HCT116 (cell line): ENCODE measurements at regions not wholly inside any gene's neighbourhood (a gene's known extent, or its start where the extent isn't known, plus 50 kb on each side); places are given as distances from the start of the nearest gene placed in this dataset.

Source experiments
- ATAC-seq: fragments of 200-7000 bp; cut with Tn5 transposase; 2 replicates; pipeline ENCODE4 v1.9.1; 2020; ENCODE audit warnings: mild to moderate bottlenecking, moderate library complexity
- BruUV-seq: library from RNA; stranded (reverse); fragments of 400-500 nt; replicated peaks from 2 replicates; lab custom pipeline; 2021; lab: Mats Ljungman, UMichigan
- CTCF ChIA-PET: fragments of 300-600 bp; sonication (Branson Sonifier 250); formaldehyde crosslinking; loops from one replicate; lab custom pipeline; 2021; ENCODE audit warnings: antibody characterized with exemption; lab: Charles Lee
- POLR2A ChIA-PET: fragments of 300-600, 350-600 bp; sonication (Branson Sonifier 250); formaldehyde crosslinking; loops from one replicate; lab custom pipeline; 2021; ENCODE audit warnings: antibody characterized with exemption; lab: Charles Lee
- RAD21 ChIA-PET, 2 experiments: fragments of 300-600 bp; sonication (Branson Sonifier 250); formaldehyde crosslinking; loops; one replicate each; lab custom pipeline; 2023; ENCODE audit warnings: low total read pairs in 2 of 2; ENCODE audit not compliant: uncharacterized antibody in 2 of 2, unreplicated experiment in 2 of 2, low non-redundant PET in 1 of 2; lab: Charles Lee
- DNase-seq: peaks from one replicate; pipeline ENCODE4 v3.0.0-alpha.2; 2010; ENCODE audit warnings: low read depth, low spot score
- H2AFZ ChIP-seq: fragments of 200-600 bp; shearing (Covaris generic), sonication (generic); 2 replicates; pipeline ENCODE4 v1.6.1; 2017; ENCODE audit warnings: low read depth, mixed run types, mixed read lengths, antibody characterized with exemption, low read length; ENCODE audit not compliant: poor library complexity, severe bottlenecking
- H3K27ac ChIP-seq: 2 replicates; pipeline ENCODE4 v1.5.1; 2012; ENCODE audit warnings: low read depth, low read length
- H3K27me3 ChIP-seq: fragments of 200-600 bp; sonication (generic); 2 replicates; pipeline ENCODE4 v1.6.1; 2016; ENCODE audit warnings: mixed run types, low read length, mixed read lengths; ENCODE audit not compliant: insufficient read depth
- H3K36me3 ChIP-seq, 2 experiments: fragments of 200-500 bp in 1 of 2; fragments of 200-600 bp in 1 of 2; sonication (Bioruptor generic) in 1 of 2; sonication (generic) in 1 of 2; 2 replicates each; pipeline versions ENCODE4 v1.5.1 to v1.6.1; 2014 to 2016; ENCODE audit warnings: low read length in 2 of 2, inconsistent platforms in 1 of 2, mixed read lengths in 1 of 2, mixed run types in 1 of 2; ENCODE audit not compliant: insufficient read depth in 2 of 2, control insufficient read depth in 1 of 2
- H3K4me1 ChIP-seq, 2 experiments: fragments of 200-600 bp in 1 of 2; sonication (generic) in 1 of 2; 2 replicates each; pipeline versions ENCODE4 v1.5.1 to v1.6.1; 2012 to 2017; ENCODE audit warnings: low read length in 2 of 2, inconsistent platforms in 1 of 2, mild to moderate bottlenecking in 1 of 2, mixed read lengths in 1 of 2, mixed run types in 1 of 2, moderate library complexity in 1 of 2; ENCODE audit not compliant: insufficient read depth in 2 of 2, control insufficient read depth in 1 of 2
- H3K4me2 ChIP-seq: fragments of 200-600 bp; sonication (generic); 2 replicates; pipeline ENCODE4 v1.6.1; 2017; ENCODE audit warnings: mixed run types, low read length, mixed read lengths
- H3K4me3 ChIP-seq, 2 experiments: fragments of 200-600 bp in 1 of 2; sonication (generic) in 1 of 2; replicated peaks in 1 of 2; 2 replicates each; pipeline ENCODE4 v1.5.1; 2011 to 2016; ENCODE audit warnings: low read length in 2 of 2, control low read depth in 1 of 2, low read depth in 1 of 2, mild to moderate bottlenecking in 1 of 2, mixed read lengths in 1 of 2, mixed run types in 1 of 2
- H3K79me2 ChIP-seq: fragments of 200-600 bp; sonication (generic); 2 replicates; pipeline ENCODE4 v1.6.1; 2017; ENCODE audit warnings: mild to moderate bottlenecking, mixed run types, low read length, moderate library complexity, mixed read lengths; ENCODE audit not compliant: insufficient read depth
- H3K9ac ChIP-seq: fragments of 200-600 bp; sonication (generic); 2 replicates; pipeline ENCODE4 v1.6.1; 2016; ENCODE audit warnings: low read length, mixed read lengths
- H3K9me2 ChIP-seq: fragments of 200-600 bp; sonication (generic), shearing (Covaris generic); 2 replicates; pipeline ENCODE4 v1.6.1; 2017; ENCODE audit warnings: mixed run types, mild to moderate bottlenecking, moderate library complexity; ENCODE audit not compliant: insufficient read depth
- H3K9me3 ChIP-seq, 2 experiments: fragments of 200-500 bp in 1 of 2; fragments of 200-600 bp in 1 of 2; sonication (Bioruptor generic) in 1 of 2; sonication (generic) in 1 of 2; 2 replicates each; pipeline ENCODE4 v1.6.1; 2014 to 2017; ENCODE audit warnings: low read length in 2 of 2, mixed read lengths in 2 of 2, inconsistent platforms in 1 of 2, low read depth in 1 of 2, mild to moderate bottlenecking in 1 of 2, mixed run types in 1 of 2, moderate library complexity in 1 of 2; ENCODE audit not compliant: control insufficient read depth in 1 of 2, insufficient read depth in 1 of 2
- H4K20me1 ChIP-seq: fragments of 200-600 bp; sonication (generic), shearing (Covaris generic); 2 replicates; pipeline ENCODE4 v1.6.1; 2017; ENCODE audit warnings: mixed run types, mild to moderate bottlenecking, moderate library complexity; ENCODE audit not compliant: insufficient read depth
- CBX3 ChIP-seq: IDR thresholded peaks from 2 replicates; pipeline ENCODE4 v1.6.1; 2012; ENCODE audit warnings: low read depth
- CTCF ChIP-seq, 3 experiments: fragments of 200-600 bp in 1 of 3; sonication (generic) in 1 of 3; IDR thresholded peaks in 2 of 3; conservative IDR thresholded peaks in 1 of 3; 2 replicates each; pipeline ENCODE4 v1.5.1; 2012 to 2017; ENCODE audit warnings: low read depth in 2 of 3, low read length in 2 of 3, antibody characterized with exemption in 1 of 3, borderline replicate concordance in 1 of 3, control low read depth in 1 of 3, mild to moderate bottlenecking in 1 of 3, mixed read lengths in 1 of 3, mixed run types in 1 of 3, moderate library complexity in 1 of 3; ENCODE audit not compliant: insufficient read depth in 1 of 3
- EGR1 ChIP-seq: IDR thresholded peaks from 2 replicates; pipeline ENCODE4 v1.6.1; 2012; ENCODE audit warnings: low read depth
- ELF1 ChIP-seq: IDR thresholded peaks from 2 replicates; pipeline ENCODE4 v1.6.1; 2012; ENCODE audit warnings: low read depth, borderline replicate concordance
- EZH2 ChIP-seq: fragments of 200-600 bp; sonication (generic); IDR thresholded peaks from 2 replicates; pipeline ENCODE4 v1.6.1; 2017; ENCODE audit warnings: antibody characterized with exemption, mixed run types
- EZH2phosphoT487 ChIP-seq: fragments of 200-600 bp; IDR thresholded peaks from 2 replicates; pipeline ENCODE4 v1.6.1; 2018; ENCODE audit warnings: antibody characterized with exemption, borderline replicate concordance
- FOSL1 ChIP-seq: IDR thresholded peaks from 2 replicates; pipeline ENCODE4 v1.6.1; 2012; ENCODE audit warnings: low read depth
- POLR2A ChIP-seq: IDR thresholded peaks from 2 replicates; pipeline ENCODE4 v1.7.0; 2011; ENCODE audit warnings: borderline replicate concordance; ENCODE audit not compliant: insufficient read depth, insufficient read length; ENCODE audit errors: extremely low read depth
- POLR2AphosphoS5 ChIP-seq: IDR thresholded peaks from 2 replicates; pipeline ENCODE4 v1.6.1; 2011; ENCODE audit warnings: mild to moderate bottlenecking, low read depth, low read length, moderate library complexity
- REST ChIP-seq: IDR thresholded peaks from 2 replicates; pipeline ENCODE4 v1.6.1; 2012; ENCODE audit warnings: low read depth
- SIN3A ChIP-seq: IDR thresholded peaks from 2 replicates; pipeline ENCODE4 v1.6.1; 2012; ENCODE audit warnings: low read depth
- SP1 ChIP-seq: IDR thresholded peaks from 2 replicates; pipeline ENCODE4 v1.6.1; 2012; ENCODE audit warnings: low read depth
- SRF ChIP-seq: IDR thresholded peaks from 2 replicates; pipeline ENCODE4 v1.6.1; 2012; ENCODE audit warnings: low read depth
- ZNF274 ChIP-seq: fragments of 200-500 bp; sonication (Bioruptor generic); IDR thresholded peaks from 2 replicates; pipeline ENCODE4 v1.6.1; 2014; ENCODE audit warnings: mild to moderate bottlenecking, low read depth, low read length, inconsistent platforms
- intact Hi-C: fragments of 100-400 bp; cut with micrococcal nuclease; formaldehyde crosslinking; loops from 2 replicates; pipeline ENCODE4 v1.10.0; 2022
- TF ChIP-seq, protein P1 (sequence below): IDR thresholded peaks from 2 replicates; pipeline ENCODE4 v1.6.1; 2011; ENCODE audit warnings: mild to moderate bottlenecking, low read length, moderate library complexity; ENCODE audit not compliant: insufficient replicate concordance; ENCODE audit errors: extremely low read depth
- TF ChIP-seq, protein P2 (sequence below): IDR thresholded peaks from 2 replicates; pipeline ENCODE4 v1.6.1; 2012
- TF ChIP-seq, protein P3 (sequence below): IDR thresholded peaks from 2 replicates; pipeline ENCODE4 v1.6.1; 2012

- ATAC-seq (no peak), DNase-seq (no peak)
- intact Hi-C loops, result no loop called here
- ChIA-PET POLR2A (no interaction called here), CTCF (no interaction called here), RAD21 (no interaction called here)
- Histone ChIP-seq H2AFZ (no peak overlapping the region), H3K4me1 (no peaks in the 10 kb centered on the region), H3K4me3 (no peak overlapping the region), H3K9me2 (no peaks in the 10 kb centered on the region), H3K9ac (no peak overlapping the region), H3K27me3 (no peaks in the 10 kb centered on the region), H3K9me3 (no peaks in the 10 kb centered on the region), H3K4me2 (no peak overlapping the region), H4K20me1 (no peaks in the 10 kb centered on the region), H3K79me2 (no peaks in the 10 kb centered on the region), H3K36me3 (no peaks in the 10 kb centered on the region), H3K27ac (no peak overlapping the region)
- BruUV-seq, result no TSS peak
- no peak for TF ChIP-seq SP1
- no peak for TF ChIP-seq SRF
- TF ChIP-seq REST, result no peak
- no peak for TF ChIP-seq EGR1
- no peak for TF ChIP-seq FOSL1
- TF ChIP-seq, protein P1, sequence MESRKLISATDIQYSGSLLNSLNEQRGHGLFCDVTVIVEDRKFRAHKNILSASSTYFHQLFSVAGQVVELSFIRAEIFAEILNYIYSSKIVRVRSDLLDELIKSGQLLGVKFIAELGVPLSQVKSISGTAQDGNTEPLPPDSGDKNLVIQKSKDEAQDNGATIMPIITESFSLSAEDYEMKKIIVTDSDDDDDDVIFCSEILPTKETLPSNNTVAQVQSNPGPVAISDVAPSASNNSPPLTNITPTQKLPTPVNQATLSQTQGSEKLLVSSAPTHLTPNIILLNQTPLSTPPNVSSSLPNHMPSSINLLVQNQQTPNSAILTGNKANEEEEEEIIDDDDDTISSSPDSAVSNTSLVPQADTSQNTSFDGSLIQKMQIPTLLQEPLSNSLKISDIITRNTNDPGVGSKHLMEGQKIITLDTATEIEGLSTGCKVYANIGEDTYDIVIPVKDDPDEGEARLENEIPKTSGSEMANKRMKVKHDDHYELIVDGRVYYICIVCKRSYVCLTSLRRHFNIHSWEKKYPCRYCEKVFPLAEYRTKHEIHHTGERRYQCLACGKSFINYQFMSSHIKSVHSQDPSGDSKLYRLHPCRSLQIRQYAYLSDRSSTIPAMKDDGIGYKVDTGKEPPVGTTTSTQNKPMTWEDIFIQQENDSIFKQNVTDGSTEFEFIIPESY, result no peak
- no peak for TF ChIP-seq POLR2A
- TF ChIP-seq, protein P2, sequence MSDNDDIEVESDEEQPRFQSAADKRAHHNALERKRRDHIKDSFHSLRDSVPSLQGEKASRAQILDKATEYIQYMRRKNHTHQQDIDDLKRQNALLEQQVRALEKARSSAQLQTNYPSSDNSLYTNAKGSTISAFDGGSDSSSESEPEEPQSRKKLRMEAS, result no peak
- TF ChIP-seq CBX3, result no peak
- TF ChIP-seq EZH2, result no peak
- TF ChIP-seq CTCF (IDR thresholded peaks at IDR 0.05 in 2 of 3, conservative IDR thresholded peaks at IDR 0.05 in 1 of 3; ENCODE audit: borderline replicate concordance in 1 of 3, insufficient read depth in 1 of 3, low read depth in 2 of 3, low read length in 2 of 3), result no peak
- no peak for TF ChIP-seq EZH2phosphoT487
- TF ChIP-seq POLR2AphosphoS5, result no peak
- TF ChIP-seq SIN3A, result no peak
- TF ChIP-seq, protein P3, sequence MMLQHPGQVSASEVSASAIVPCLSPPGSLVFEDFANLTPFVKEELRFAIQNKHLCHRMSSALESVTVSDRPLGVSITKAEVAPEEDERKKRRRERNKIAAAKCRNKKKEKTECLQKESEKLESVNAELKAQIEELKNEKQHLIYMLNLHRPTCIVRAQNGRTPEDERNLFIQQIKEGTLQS, result no peak
- TF ChIP-seq ELF1, result no peak
- no peak for TF ChIP-seq ZNF274
Measured at GRCh38 chr2:59590798-59591197, 962.7 kb downstream of the BCL11A start.
